Keratinocyte (primary cell): ENCODE measurements at regions not wholly inside any gene's neighbourhood (a gene's known extent, or its start where the extent isn't known, plus 50 kb on each side); places are given as distances from the start of the nearest gene placed in this dataset.

Experiments
- DNase-seq: peaks from one replicate; pipeline ENCODE4 v3.0.0-alpha.2; 2011; ENCODE audit warnings: low read depth, missing footprints, low spot score
- FAIRE-seq: peaks from 2 replicates; lab custom pipeline; 2011; peaks lifted over from hg19 to GRCh38; lab: Jason Lieb, UNC
- H2AFZ ChIP-seq: 2 replicates; pipeline ENCODE4 v1.6.0; 2012; ENCODE audit warnings: low read length, control low read depth, inconsistent platforms; ENCODE audit not compliant: control insufficient read depth
- H3K27ac ChIP-seq: 2 replicates; pipeline ENCODE4 v1.5.1; 2011; ENCODE audit warnings: low read length; ENCODE audit not compliant: control insufficient read depth, insufficient read depth
- H3K27me3 ChIP-seq: 3 replicates; pipeline ENCODE4 v1.6.0; 2011; ENCODE audit warnings: low read length; ENCODE audit not compliant: control insufficient read depth, insufficient read depth; ENCODE audit errors: extremely low read depth
- H3K36me3 ChIP-seq, 2 experiments: 2 replicates in 1 of 2; 3 replicates in 1 of 2; pipeline ENCODE4 v1.5.1; 2011; ENCODE audit warnings: low read length in 2 of 2, mild to moderate bottlenecking in 1 of 2; ENCODE audit not compliant: control insufficient read depth in 2 of 2, insufficient read depth in 2 of 2; ENCODE audit errors: extremely low read depth in 1 of 2
- H3K4me1 ChIP-seq: 3 replicates; pipeline ENCODE4 v1.5.1; 2011; ENCODE audit warnings: low read length; ENCODE audit not compliant: control insufficient read depth, insufficient read depth; ENCODE audit errors: extremely low read depth
- H3K4me2 ChIP-seq: 3 replicates; pipeline ENCODE4 v1.6.0; 2011; ENCODE audit warnings: low read depth, low read length; ENCODE audit not compliant: control insufficient read depth, insufficient read depth; ENCODE audit errors: extremely low read depth
- H3K4me3 ChIP-seq, 3 experiments: fragments of 200-600 bp in 1 of 3; sonication (generic) in 1 of 3; 2 replicates in 2 of 3; 3 replicates in 1 of 3; pipeline ENCODE4 v1.5.1; 2011 to 2016; ENCODE audit warnings: low read length in 3 of 3, mild to moderate bottlenecking in 3 of 3, control low read depth in 2 of 3, inconsistent platforms in 1 of 3, low read depth in 1 of 3, mixed read lengths in 1 of 3, mixed run types in 1 of 3, moderate library complexity in 1 of 3; ENCODE audit not compliant: control insufficient read depth in 2 of 3, insufficient read depth in 2 of 3; ENCODE audit errors: extremely low read depth in 1 of 3
- H3K79me2 ChIP-seq: 2 replicates; pipeline ENCODE4 v1.6.0; 2012; ENCODE audit warnings: low read length; ENCODE audit not compliant: control insufficient read depth, insufficient read depth
- H3K9ac ChIP-seq: 3 replicates; pipeline ENCODE4 v1.6.0; 2011; ENCODE audit warnings: low read length; ENCODE audit not compliant: control insufficient read depth, insufficient read depth; ENCODE audit errors: extremely low read depth
- H3K9me1 ChIP-seq: 3 replicates; pipeline ENCODE4 v1.6.0; 2011; ENCODE audit warnings: low read length; ENCODE audit not compliant: control insufficient read depth, insufficient read depth; ENCODE audit errors: extremely low read depth
- H3K9me3 ChIP-seq: 2 replicates; pipeline ENCODE4 v1.5.1; 2012; ENCODE audit warnings: low read depth, low read length; ENCODE audit not compliant: control insufficient read depth
- H4K20me1 ChIP-seq: 3 replicates; pipeline ENCODE4 v1.6.0; 2011; ENCODE audit warnings: low read length; ENCODE audit not compliant: control insufficient read depth, insufficient read depth; ENCODE audit errors: extremely low read depth
- EZH2 ChIP-seq: IDR thresholded peaks from one replicate; pipeline ENCODE4 v1.6.1; 2012; ENCODE audit warnings: inconsistent platforms, mild to moderate bottlenecking, low read length, moderate library complexity
- dilution Hi-C: fragments of 300-500 bp; cut with MboI; formaldehyde crosslinking; loops from one replicate; pipeline ENCODE4 v1.7.0; 2020; ENCODE audit warnings: low sequenced_read_pairs; ENCODE audit not compliant: extremely low pct_ligation_motif_present
- TF ChIP-seq, protein P1 (sequence below), 3 experiments: IDR thresholded peaks in 1 of 3; conservative IDR thresholded peaks in 1 of 3; optimal IDR thresholded peaks in 1 of 3; 2 replicates in 2 of 3; 3 replicates in 1 of 3; pipeline versions ENCODE3 to v1.5.1; 2011; ENCODE audit warnings: low read length in 3 of 3, mild to moderate bottlenecking in 3 of 3, moderate library complexity in 2 of 3, control low read depth in 1 of 3, inconsistent platforms in 1 of 3; ENCODE audit not compliant: insufficient read depth in 2 of 3; ENCODE audit errors: extremely low read depth in 1 of 3

GRCh38 chr3:190242147-190242546 is 80.1 kb downstream of the CLDN1 start:
- no peaks in the 10 kb centered on the region for H4K20me1 ChIP-seq
- H3K9ac ChIP-seq: no peak overlapping the region
- no peak for TF ChIP-seq EZH2
- TF ChIP-seq, protein P1, sequence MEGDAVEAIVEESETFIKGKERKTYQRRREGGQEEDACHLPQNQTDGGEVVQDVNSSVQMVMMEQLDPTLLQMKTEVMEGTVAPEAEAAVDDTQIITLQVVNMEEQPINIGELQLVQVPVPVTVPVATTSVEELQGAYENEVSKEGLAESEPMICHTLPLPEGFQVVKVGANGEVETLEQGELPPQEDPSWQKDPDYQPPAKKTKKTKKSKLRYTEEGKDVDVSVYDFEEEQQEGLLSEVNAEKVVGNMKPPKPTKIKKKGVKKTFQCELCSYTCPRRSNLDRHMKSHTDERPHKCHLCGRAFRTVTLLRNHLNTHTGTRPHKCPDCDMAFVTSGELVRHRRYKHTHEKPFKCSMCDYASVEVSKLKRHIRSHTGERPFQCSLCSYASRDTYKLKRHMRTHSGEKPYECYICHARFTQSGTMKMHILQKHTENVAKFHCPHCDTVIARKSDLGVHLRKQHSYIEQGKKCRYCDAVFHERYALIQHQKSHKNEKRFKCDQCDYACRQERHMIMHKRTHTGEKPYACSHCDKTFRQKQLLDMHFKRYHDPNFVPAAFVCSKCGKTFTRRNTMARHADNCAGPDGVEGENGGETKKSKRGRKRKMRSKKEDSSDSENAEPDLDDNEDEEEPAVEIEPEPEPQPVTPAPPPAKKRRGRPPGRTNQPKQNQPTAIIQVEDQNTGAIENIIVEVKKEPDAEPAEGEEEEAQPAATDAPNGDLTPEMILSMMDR (optimal IDR thresholded peaks at IDR 0.05 in 1 of 3, IDR thresholded peaks at IDR 0.05 in 1 of 3, conservative IDR thresholded peaks at IDR 0.05 in 1 of 3; ENCODE audit: extremely low read depth in 1 of 3, insufficient read depth in 2 of 3, low read length in 3 of 3): no peak
- H3K4me1 ChIP-seq: no peaks in the 10 kb centered on the region
- H3K27me3 ChIP-seq: no peaks in the 10 kb centered on the region
- no peak overlapping the region for H2AFZ ChIP-seq
- H3K4me2 ChIP-seq: no peak overlapping the region
- FAIRE-seq: no peak
- H3K4me3 ChIP-seq: no peak overlapping the region
- no peaks in the 10 kb centered on the region for H3K9me3 ChIP-seq
- no peaks in the 10 kb centered on the region for H3K9me1 ChIP-seq
- no peak for DNase-seq
- no peak overlapping the region for H3K27ac ChIP-seq
- dilution Hi-C loops: no loop called here
- H3K79me2 ChIP-seq: no peaks in the 10 kb centered on the region
- H3K36me3 ChIP-seq: no peaks in the 10 kb centered on the region

GRCh38 chr3:190239325-190239724 is 82.9 kb downstream of the CLDN1 start:
- H3K9ac ChIP-seq: no peak overlapping the region

More at GRCh38 chr3:190239325-190239724, 82.9 kb downstream of the CLDN1 start:
- FAIRE-seq (no peak), DNase-seq (no peak)
- no peaks in the 10 kb centered on the region for H4K20me1 ChIP-seq
- H3K4me1 ChIP-seq: no peaks in the 10 kb centered on the region
- dilution Hi-C loops: no loop called here
- H3K9me3 ChIP-seq: no peaks in the 10 kb centered on the region
- H3K27me3 ChIP-seq: no peaks in the 10 kb centered on the region
- TF ChIP-seq EZH2: no peak
- TF ChIP-seq, protein P1 (optimal IDR thresholded peaks at IDR 0.05 in 1 of 3, IDR thresholded peaks at IDR 0.05 in 1 of 3, conservative IDR thresholded peaks at IDR 0.05 in 1 of 3; ENCODE audit: extremely low read depth in 1 of 3, insufficient read depth in 2 of 3, low read length in 3 of 3): no peak
- H3K27ac ChIP-seq: no peak overlapping the region
- H2AFZ ChIP-seq: no peak overlapping the region
- H3K36me3 ChIP-seq: no peaks in the 10 kb centered on the region
- H3K4me2 ChIP-seq: no peak overlapping the region
- H3K9me1 ChIP-seq: no peaks in the 10 kb centered on the region
- no peak overlapping the region for H3K4me3 ChIP-seq
- no peaks in the 10 kb centered on the region for H3K79me2 ChIP-seq
